HG02938 (cell line): ENCODE measurements at regions not wholly inside any gene's neighbourhood (a gene's known extent, or its start where the extent isn't known, plus 50 kb on each side); places are given as distances from the start of the nearest gene placed in this dataset.

Experiments
- ATAC-seq: cut with Tn5 transposase; IDR thresholded peaks from one replicate; pipeline ENCODE4 v1.9.1; 2021; ENCODE audit warnings: mild to moderate bottlenecking, moderate library complexity; ENCODE audit not compliant: unreplicated experiment

DNA sequence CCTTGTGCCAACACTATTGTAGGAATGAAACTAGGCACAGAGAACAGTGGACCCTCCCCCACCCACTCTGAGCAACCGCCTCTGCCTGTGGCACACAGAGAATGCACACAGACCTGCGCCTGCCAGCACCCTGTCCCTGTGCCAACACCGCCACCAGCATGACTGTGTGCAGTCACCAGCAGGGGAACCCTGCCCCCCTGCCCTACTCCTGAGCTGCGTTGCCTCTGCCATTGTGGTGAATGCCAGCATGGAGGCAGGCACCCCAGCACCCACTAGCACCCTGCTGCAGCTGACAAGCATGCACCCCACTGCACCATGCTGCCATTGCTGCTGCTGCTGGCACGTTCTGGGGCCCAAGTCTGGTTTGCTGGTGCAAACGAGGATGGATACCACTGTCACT is 94.4 kb upstream of the PRLR start:
- no peak for ATAC-seq

DNA sequence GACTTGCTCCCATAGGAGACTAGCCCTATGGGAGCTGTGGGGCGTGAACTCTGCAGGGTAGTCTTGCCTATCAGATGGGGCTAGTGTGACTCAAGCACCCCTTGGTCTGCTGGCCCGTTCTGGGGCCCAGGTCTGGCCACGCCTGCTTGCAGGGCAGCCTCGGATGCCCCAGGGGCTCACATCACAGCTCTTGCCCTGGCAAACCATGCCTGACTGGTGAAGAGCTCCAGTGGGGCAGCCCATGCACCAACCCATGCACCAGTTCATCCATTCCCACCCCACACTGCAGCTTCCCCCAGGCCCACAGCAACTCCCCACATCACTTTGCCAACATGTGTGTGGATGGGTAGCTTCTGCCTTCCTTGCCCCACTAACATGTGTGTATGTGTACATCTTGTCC is 93.9 kb upstream of the PRLR start:
- no peak for ATAC-seq

DNA sequence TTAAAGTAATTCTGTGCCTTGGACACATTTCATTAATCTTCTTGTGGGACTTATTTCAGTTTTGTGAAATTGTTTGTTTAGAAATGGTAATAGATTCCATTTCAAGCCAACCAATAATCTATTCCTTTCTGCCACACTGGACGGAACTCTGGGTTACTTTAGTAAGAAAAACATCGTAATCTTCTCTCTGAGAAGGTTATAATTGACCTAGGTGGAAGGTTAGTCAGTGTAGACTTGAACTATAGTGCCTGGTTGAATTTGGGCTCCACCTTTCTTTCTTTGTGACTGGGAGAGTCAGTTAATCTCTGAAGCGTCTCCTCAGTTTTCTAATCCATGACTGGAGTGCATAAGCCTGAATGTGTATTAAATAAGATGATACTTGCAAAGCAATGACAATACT is 89.7 kb upstream of the PRLR start:
- peak; percentile 13 for ATAC-seq

DNA sequence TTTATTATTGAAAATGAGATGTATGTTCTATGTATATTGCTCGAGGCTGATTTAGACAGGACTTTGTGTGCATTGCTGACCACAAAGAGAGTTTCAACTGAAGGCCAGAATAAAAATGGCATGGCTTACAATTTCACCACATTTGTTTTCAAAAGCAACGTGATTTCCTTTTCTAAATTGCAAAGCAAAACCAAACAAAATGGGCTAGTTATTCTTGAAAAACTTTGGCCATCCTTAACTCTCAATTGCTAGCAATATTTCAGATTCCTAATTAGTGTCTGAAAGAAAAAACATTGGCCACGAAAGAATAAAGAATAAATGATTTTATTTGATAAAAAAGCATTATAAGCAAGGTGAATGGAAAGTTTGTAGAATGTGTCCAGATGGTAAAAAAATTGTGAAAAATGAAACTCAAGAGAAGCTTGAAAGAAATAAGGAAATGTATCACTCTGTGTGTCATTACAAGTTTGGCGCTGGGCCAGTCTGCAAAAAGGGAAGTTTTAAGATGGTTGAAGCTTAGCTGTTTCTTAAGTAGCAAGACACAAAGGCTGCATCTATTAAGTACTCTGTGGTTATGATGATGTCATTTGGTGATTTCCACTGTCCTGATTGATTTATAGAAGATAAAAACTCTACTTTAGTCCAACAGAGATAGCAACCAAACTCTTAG is 89.2 kb upstream of the PRLR start:
- peak; percentile 98 for ATAC-seq

DNA sequence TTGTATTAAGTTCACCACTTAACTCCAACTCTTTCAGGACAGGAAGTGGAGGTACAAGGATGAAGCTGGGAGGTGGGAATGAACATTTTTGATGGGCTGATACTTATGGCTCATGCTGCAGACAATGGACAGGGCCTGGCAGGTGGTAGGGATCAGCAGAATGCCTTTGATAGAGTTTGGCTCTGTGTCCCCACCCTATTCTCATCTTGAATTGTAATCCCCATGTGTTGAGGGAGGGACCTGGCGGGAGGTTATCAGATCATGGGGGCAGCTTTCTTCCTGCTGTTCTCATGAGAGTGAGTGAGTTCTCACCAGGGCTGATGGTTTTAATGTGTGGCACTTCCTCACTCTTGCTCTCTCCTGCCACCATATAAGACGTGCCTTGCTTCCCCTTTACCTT is 87.3 kb upstream of the PRLR start:
- no peak for ATAC-seq

DNA sequence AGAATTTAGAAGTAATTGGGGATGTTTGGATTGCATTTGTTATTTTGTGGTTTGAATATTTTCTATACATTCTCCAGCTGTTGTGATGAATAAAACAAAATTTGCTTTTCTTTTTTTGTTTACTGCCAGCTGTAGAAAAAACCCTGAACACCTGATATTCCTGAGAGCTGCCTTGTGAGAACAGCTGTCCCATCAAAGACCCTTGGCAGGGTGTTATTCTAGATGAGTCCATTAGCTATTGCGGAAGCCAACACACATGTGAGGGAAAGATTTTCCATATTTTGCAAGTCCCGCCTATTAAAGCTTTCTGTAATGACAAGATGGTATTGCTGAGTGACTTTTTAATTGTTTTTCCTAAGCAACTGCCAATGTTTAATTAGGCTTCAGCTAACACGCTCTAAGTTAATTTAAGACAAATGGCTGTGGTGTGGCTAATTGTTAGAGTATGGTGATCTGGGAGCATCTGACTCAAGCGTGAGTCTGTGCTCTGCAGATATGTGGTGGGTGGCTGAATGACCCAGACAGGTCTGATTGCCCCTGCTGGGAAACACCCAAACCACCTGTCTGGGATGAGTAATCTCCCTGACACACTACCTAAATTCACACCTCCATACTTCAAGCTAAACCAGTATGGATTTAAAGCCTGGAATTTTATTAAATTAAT is 86.5 kb upstream of the PRLR start:
- no peak for ATAC-seq

DNA sequence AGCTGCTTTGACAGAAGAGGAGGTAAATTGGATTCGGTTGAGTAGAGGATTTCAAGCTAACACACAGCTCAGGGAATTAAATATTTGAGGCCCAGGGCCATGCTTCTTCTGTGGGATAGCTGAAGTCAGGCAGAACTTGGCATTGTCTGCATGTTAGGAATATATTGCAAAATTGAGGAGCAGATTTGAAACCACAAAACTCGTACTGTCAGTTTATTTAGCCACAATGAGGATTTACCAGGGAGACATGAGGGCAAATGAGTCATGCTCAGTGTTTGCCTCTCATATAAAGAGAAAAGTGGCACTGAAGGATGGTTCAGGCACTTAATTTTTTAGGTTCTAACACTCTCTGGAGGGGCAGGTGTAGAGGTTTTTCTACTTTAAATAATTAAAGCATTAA is 83.0 kb upstream of the PRLR start:
- no peak for ATAC-seq

DNA sequence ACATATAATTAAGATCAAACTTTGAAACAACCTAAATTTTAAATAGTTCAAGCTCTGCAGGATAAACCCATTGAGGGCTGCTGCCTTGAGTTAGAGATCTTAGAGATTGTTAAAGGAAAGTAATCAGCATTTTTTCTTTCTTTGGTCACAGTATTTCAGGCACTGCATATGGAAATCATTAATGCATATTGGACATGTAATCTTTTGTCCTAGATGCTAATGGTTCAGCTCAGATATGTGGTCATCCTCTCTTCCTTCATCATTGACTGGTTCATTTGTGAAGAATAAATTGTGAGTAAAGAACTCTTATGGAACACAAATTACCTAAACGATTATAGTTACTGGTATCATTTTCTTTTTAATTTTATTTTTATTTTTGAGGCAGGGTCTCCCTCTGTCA is 82.0 kb upstream of the PRLR start:
- ATAC-seq: no peak

DNA sequence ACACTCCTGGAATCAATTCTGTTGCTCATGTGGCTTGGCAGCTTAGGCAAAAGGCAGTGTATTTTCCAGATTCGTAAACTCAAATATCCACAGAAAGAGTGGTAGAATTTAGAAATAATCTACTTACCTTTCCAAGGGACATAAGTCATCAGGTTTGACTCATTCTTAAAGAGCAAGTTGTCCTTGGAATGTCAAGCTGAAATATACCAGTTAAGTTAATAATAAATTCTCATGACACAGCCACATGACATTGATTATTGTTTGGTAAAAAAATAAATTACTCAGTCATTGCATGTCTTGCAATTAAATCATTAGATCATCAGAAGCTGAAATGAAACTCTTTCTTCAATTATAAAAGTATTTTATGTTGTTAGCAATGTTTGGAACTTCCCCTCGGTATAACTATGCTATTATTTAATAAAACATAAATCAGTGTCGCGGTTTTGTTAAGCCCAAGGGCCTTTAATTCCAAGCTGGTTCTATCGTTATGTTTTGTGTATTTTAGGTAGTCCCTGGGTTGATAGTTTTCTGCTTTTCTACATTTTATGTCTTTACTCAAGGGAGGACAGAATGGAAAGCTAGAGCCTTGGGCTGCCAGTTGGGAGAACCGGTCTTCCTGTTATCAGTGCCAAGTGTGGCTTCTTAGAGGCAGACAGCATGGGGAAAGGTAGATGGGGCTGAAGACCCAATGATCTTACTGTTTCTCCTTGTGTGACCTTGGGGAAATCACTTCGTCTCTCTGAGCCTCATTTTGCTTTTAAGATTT is 79.3 kb upstream of the PRLR start:
- no peak for ATAC-seq

DNA sequence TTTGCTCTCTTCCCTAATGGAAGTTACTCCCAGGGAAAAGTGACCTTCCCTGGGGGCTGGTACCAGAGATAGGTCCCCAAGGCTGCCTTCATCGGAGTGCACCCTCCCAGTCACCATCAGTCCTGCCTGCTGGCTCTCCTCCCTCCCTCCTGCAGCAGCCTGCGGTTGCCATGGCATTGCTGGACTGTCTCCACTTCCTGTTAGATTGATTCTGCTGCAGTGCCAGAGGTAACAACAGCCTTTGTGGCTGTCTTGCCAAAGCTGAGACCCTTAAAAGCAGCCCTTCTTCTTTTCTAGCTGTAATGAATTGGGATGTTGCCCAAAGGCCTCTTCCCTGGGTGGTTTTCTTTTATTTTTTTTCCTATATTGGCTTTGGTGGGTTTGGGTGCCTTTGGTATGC is 78.1 kb upstream of the PRLR start:
- peak; percentile 81 for ATAC-seq

DNA sequence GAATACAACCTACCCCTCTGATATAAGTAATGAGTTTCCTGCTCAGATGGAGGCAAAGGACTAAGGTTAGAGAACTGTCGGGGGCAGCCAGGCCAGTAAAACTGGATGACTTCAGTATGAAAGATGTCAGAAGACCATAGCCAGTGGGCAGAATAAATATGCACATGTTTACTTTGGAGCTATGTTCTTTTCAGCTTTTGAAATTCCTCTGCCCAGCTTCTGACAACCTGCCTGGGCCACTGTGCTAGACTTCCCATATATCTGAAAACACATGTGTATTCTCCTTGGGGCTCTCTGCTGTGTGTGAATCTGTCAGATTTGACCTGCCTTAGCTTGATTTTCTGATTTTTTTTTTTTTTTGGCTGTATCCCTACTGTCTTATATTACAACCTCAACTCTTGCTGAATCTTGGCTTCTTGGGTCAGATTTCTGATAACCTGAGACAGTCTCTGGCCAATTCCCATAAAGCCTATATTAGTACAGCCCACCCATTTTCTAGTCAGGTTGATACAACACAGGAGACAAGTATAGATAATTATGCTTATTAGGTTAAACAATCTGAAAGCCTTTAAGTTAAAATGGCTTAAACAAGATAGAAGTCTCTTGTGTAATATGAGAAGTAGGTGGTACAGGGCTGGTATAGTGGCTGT is 76.6 kb upstream of the PRLR start:
- no peak for ATAC-seq

DNA sequence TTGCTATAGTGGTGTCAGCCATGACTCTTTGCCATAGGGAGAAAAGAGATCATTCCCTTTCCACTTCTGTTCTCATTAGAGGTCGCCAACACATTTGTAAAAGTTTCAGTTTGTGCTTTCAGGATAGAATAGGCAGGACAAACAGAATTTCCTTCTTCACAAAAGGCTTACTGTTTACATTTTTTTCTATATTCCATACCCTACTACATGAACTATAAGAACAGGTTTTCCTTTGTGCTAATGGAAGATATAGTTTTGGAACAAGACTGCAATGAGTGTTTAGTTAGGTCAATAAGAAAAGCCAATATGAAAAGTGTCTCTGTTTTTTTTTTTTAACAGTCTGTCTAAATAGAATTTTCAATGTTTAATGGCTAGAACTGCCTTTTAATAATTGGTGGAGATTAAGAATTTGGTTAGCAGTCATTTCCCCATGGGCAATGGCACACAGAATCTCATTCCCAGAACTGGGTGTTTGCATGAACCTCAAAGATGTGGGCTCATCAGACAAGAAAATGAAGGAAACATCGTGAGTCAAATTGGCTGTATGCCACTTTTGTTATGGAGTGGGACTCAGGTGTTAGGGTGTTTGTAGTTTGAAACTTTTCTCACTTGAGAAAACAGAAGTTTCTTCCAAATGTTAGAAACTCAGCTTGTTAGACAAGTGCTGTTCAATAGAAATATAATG is 75.2 kb upstream of the PRLR start:
- ATAC-seq: no peak

DNA sequence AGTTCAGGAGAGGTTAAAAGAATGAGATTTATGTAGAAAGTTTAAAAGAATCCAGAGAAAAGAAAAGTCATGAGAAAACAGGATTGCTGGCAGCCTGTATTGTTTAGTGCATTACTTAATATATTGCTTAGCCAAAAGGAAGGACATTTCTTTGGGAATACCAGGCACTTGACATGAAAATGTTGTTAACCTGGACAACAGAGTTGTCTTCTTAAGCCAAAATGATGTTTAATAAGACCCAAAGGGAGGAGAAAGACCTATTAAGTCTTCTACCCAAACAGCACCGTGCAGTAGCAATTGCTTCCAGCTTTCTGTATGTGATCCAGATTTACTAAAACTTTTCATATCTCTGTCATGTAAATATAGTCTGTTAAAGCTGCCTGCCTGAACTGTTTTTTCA is 74.0 kb upstream of the PRLR start:
- ATAC-seq: no peak

DNA sequence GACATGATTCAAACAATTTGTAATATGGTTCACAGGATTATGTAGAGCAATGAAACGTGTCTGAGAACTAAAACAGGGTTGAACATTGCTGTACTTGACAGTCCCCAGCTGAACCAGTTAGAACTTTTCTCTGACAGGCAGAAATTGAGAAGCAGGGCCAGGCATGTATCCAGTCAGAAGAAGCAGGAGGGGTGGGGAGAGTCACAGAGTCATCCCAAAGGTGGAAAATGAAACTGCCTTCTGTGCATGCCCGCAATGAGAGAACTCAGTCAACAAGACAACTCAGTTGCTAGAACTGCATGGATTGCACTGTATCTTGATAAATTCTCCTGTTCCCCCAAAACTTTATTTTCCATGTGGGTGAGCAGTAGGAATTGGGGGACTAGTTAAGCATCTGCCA is 72.9 kb upstream of the PRLR start:
- ATAC-seq: no peak

DNA sequence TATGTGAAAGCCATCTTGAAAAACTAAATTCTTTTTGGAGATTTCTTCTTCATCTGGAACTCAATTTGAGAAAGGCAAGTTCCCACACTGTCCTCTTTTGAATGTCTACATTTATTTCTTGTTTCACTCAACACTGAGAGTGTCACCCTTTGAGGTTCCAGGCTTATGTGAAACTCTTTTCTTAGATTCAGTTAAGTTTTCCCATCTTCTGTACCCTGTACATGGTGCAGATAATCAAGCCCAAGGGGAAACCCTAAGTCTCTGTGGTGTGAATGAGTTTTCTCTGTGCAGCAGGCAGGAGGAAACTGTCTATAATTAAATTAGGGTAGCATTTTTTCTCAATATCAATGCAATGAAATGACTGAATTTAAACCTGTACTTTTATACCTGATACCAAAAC is 72.3 kb upstream of the PRLR start:
- peak; percentile 94 for ATAC-seq

DNA sequence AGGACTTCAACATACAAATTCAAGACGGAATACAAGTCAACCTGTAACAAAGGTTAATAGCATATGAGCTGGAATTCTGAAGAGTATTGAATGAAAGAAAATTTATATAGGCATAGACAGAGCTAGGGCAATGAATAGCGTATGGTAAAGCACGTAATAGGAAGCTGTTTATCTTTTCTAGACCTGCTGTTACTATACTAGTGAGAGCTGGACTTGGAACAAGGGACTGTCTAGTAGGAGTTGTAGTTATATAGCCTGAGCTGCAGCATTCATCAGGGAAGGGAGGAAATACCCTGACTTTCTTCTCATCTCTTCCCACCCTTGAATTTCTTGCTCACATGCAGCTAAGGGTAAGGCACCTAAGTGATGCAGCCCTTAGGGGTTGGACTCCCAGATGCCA is 67.5 kb upstream of the PRLR start:
- ATAC-seq: no peak

DNA sequence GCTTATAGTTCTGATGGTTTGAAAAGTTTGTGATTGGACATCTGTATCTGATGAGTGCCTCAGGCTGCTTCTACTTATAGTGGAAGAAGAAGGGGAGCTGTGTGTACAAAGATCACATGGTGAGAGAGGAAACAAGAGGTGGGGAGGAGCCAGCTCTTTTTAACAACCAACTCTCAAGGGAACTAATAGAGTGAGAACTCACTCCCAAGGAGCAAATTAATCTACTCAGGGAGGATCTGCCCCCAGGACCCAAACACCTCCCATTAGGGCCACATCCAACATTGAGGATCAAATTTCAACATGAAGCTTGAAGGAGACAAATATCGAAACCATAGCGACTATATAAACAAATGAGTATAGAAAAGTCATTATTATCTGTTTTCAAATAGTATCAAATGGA is 64.7 kb upstream of the PRLR start:
- no peak for ATAC-seq

DNA sequence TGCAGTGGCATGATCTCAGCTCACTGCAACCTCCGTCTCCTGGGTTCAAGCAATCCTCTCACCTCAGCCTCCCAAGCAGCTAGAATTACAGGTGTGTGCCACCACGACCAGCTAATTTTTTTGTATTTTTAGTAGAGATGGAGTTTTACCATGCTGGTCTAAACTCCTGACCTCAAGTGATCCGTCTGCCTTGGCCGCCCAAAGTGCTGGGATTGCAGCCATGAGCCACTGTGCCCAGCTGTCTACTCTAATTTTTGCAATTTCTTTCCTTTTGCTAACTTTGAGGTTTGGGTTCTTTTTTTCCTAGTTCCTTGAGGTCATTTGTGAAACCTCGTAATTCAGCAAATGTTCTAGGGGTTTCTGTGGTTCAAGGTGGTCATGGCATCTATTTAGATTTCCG is 63.7 kb upstream of the PRLR start:
- ATAC-seq: no peak

DNA sequence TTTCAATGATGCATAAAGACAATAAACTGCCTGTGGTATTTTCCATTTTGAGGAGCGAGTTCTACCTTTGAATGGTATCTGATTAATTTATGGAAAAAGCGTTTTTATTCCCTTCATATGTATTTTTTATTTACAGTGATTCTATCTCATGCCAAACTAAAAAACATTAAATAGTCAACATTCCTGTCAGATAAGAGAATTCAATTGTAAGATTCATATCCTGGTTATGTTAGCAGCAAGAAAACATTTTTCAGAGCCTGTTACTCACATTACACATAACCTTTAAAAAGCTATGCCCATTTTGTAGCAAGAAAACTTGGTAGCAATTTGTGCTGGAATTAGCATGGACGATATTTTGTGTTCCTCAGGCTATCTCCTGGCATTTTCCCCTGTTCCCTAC is 55.1 kb upstream of the PRLR start:
- ATAC-seq: no peak

DNA sequence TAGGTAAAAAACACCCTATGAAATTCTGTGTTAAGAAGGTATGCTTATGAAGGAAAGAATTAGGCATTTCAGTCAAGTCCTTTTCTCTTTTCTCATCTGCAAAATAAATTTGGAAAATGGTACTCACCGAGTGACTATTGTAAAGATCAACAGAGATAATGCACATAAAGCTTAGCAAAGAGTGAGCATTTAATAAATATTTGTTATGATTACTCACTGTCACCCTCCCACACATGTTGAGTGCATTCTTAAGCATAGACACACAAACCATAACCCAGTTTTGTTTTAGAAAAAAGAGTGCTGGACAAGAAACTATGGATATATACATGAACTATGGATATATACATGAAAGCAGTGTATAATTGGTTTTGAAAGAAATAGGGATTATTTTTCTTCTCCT is 54.7 kb upstream of the PRLR start:
- no peak for ATAC-seq

DNA sequence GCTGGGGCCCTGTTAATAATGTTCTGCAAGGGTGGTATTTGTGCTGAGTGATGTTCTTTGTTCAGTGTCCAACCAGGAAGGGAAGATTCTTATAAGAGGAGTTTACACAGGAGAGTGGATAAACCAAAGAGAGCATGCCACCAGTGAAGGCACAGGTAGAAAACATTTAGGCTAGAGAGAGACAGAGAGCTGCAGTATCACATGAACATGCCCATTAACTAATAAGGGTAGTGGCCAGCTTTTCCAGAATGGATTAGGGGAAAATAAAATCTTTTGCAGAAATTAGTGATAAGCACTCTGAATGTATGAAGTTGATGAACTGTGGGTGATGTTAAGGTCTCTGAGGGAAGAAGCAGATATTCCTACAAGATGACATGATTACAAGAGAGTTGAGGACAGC is 54.1 kb upstream of the PRLR start:
- ATAC-seq: no peak
